ENCODE measurements at regions not wholly inside any gene's neighbourhood (a gene's known extent, or its start where the extent isn't known, plus 50 kb on each side); places are given as distances from the start of the nearest gene placed in this dataset.

- Histone ChIP-seq H3K4me1 (ENCODE audit: control insufficient read depth, extremely low read depth, insufficient read depth, low read length) (no peaks in the 10 kb centered on the region), H3K9ac (replicated peaks; ENCODE audit: extremely low read depth, insufficient read depth, low read length) (no peak overlapping the region), H3K27me3 (ENCODE audit: control insufficient read depth in 2 of 2, insufficient read depth in 2 of 2, low read length in 2 of 2) (no peaks in the 10 kb centered on the region), H3K27ac (ENCODE audit: insufficient read depth, low read depth, low read length) (no peak overlapping the region), H4K20me1 (replicated peaks; ENCODE audit: control insufficient read depth, extremely low read depth, insufficient read depth, low read length) (no peaks in the 10 kb centered on the region), H3K9me1 (replicated peaks; ENCODE audit: control insufficient read depth, extremely low read depth, insufficient read depth, low read length) (no peaks in the 10 kb centered on the region), H2AFZ (ENCODE audit: low read depth, low read length) (no peak overlapping the region), H3K9me3 (replicated peaks; ENCODE audit: control insufficient read depth, insufficient read depth, low read length) (no peaks in the 10 kb centered on the region), H3K4me2 (ENCODE audit: insufficient read depth, low read length) (no peak overlapping the region), H3K79me2 (ENCODE audit: control insufficient read depth, insufficient read depth, low read length) (no peaks in the 10 kb centered on the region), H3K4me3 (replicated peaks in 1 of 3; ENCODE audit: insufficient read depth in 1 of 3, low read depth in 1 of 3, low read length in 3 of 3) (no peak overlapping the region), H3K36me3 (ENCODE audit: control insufficient read depth in 2 of 2, extremely low read depth in 1 of 2, insufficient read depth in 2 of 2, low read length in 2 of 2) (no peaks in the 10 kb centered on the region)
- POLR2A ChIA-PET, result no interaction called here
- no peak for FAIRE-seq
- DNase-seq (ENCODE audit: low read depth, low spot score), result no peak
- TF ChIP-seq EZH2 (IDR thresholded peaks at IDR 0.05; ENCODE audit: borderline replicate concordance, low read depth, low read length, severe bottlenecking) (no peak), POLR2A (IDR thresholded peaks at IDR 0.05; ENCODE audit: low read depth, low read length) (no peak), MAX (IDR thresholded peaks at IDR 0.05; ENCODE audit: insufficient read depth, insufficient read length) (no peak), JUN (IDR thresholded peaks at IDR 0.05; ENCODE audit: borderline replicate concordance, insufficient read depth, insufficient read length, low read depth) (no peak), GATA2 (IDR thresholded peaks at IDR 0.05; ENCODE audit: insufficient read depth, insufficient read length, low read depth, low read length) (no peak), CTCF (IDR thresholded peaks at IDR 0.05; ENCODE audit: extremely low read depth in 1 of 2, insufficient read depth in 1 of 2, low read depth in 1 of 2, low read length in 2 of 2) (no peak), FOS (IDR thresholded peaks at IDR 0.05; ENCODE audit: borderline replicate concordance, insufficient read depth, low read length) (no peak), POLR2AphosphoS5 (IDR thresholded peaks at IDR 0.05; ENCODE audit: insufficient read depth, low read depth, low read length) (no peak), MYC (IDR thresholded peaks at IDR 0.05; ENCODE audit: low read depth, low read length) (no peak)
- intact Hi-C loops (cut with micrococcal nuclease), result no loop called here
- dilution Hi-C loops (cut with MboI; ENCODE audit: extremely low pct_ligation_motif_present, low sequenced_read_pairs), result no loop called here
- no TSS peak for BruUV-seq (replicated peaks)
- CTCF ChIA-PET, result no interaction called here
Observed at GRCh38 chr3:21830541-21830940, 79.5 kb upstream of the ZNF385D start.

Measured in endothelial cell of umbilical vein (primary cell).